GM23338 (cell line): ENCODE measurements at regions not wholly inside any gene's neighbourhood (a gene's known extent, or its start where the extent isn't known, plus 50 kb on each side); places are given as distances from the start of the nearest gene placed in this dataset.

Experiments used
- ATAC-seq: fragments of 200-7000 bp; cut with Tn5 transposase; 3 replicates; pipeline ENCODE4 v1.9.1; 2020
- DNase-seq: peaks from one replicate; pipeline ENCODE4 v3.0.0-alpha.2; 2015; ENCODE audit warnings: low spot score
- H2AFZ ChIP-seq: fragments of 200-600 bp; sonication (generic); 2 replicates; pipeline ENCODE4 v1.8.0; 2016; ENCODE audit warnings: antibody characterized with exemption, mild to moderate bottlenecking, moderate library complexity
- H3F3A ChIP-seq: fragments of 200-600 bp; sonication (generic); replicated peaks from 2 replicates; pipeline ENCODE4 v1.8.0; 2017; ENCODE audit warnings: antibody characterized with exemption, mixed run types, low read depth
- H3K27ac ChIP-seq: fragments of 200-600 bp; sonication (generic); 2 replicates; pipeline ENCODE4 v1.6.1; 2016; ENCODE audit warnings: low read depth
- H3K27me3 ChIP-seq: fragments of 200-600 bp; sonication (generic); 2 replicates; pipeline ENCODE4 v1.8.0; 2016; ENCODE audit warnings: mild to moderate bottlenecking, mixed run types, moderate library complexity; ENCODE audit not compliant: insufficient read depth
- H3K36me3 ChIP-seq: fragments of 200-600 bp; sonication (generic); 2 replicates; pipeline ENCODE4 v1.8.0; 2016; ENCODE audit warnings: mild to moderate bottlenecking; ENCODE audit not compliant: insufficient read depth
- H3K4me1 ChIP-seq: fragments of 200-600 bp; sonication (generic); 2 replicates; pipeline ENCODE4 v1.8.0; 2016; ENCODE audit warnings: mild to moderate bottlenecking, moderate library complexity; ENCODE audit not compliant: insufficient read depth
- H3K4me2 ChIP-seq: fragments of 200-600 bp; sonication (generic); 2 replicates; pipeline ENCODE4 v1.7.1; 2017; ENCODE audit warnings: mixed run types
- H3K4me3 ChIP-seq: fragments of 200-600 bp; sonication (generic); 2 replicates; pipeline ENCODE4 v1.6.1; 2016; ENCODE audit warnings: mixed run types
- H3K79me2 ChIP-seq: fragments of 200-600 bp; sonication (generic); replicated peaks from 2 replicates; pipeline ENCODE4 v1.8.0; 2017; ENCODE audit warnings: mild to moderate bottlenecking; ENCODE audit not compliant: insufficient read depth
- H3K9me2 ChIP-seq: fragments of 200-600 bp; sonication (generic); 2 replicates; pipeline ENCODE4 v1.8.0; 2017; ENCODE audit not compliant: insufficient read depth
- H4K20me1 ChIP-seq: fragments of 200-600 bp; sonication (generic); replicated peaks from 2 replicates; pipeline ENCODE4 v1.8.0; 2017; ENCODE audit warnings: mild to moderate bottlenecking; ENCODE audit not compliant: insufficient read depth
- H3K27ac Mint-ChIP-seq: 2 replicates; pipeline ENCODE4 v1.8.0; 2020; ENCODE audit warnings: inconsistent platforms, mild to moderate bottlenecking, moderate library complexity, mixed read lengths
- H3K27me3 Mint-ChIP-seq: 3 replicates; pipeline ENCODE4 v1.8.0; 2022; ENCODE audit warnings: low read depth, mild to moderate bottlenecking, moderate library complexity, mixed read lengths, inconsistent platforms; ENCODE audit not compliant: insufficient read depth, poor library complexity
- H3K36me3 Mint-ChIP-seq: 3 replicates; pipeline ENCODE4 v1.8.0; 2021; ENCODE audit warnings: low read depth, mild to moderate bottlenecking, inconsistent platforms, moderate library complexity, mixed read lengths
- H3K4me1 Mint-ChIP-seq: 3 replicates; pipeline ENCODE4 v1.8.0; 2020; ENCODE audit warnings: mild to moderate bottlenecking, inconsistent platforms, mixed read lengths
- H3K4me3 Mint-ChIP-seq: 3 replicates; pipeline ENCODE4 v1.8.0; 2021; ENCODE audit warnings: moderate library complexity, mild to moderate bottlenecking, inconsistent platforms, mixed read lengths
- H3K9me3 Mint-ChIP-seq: 3 replicates; pipeline ENCODE4 v1.8.0; 2020; ENCODE audit warnings: moderate library complexity, mild to moderate bottlenecking, inconsistent platforms, mixed read lengths
- CREB1 ChIP-seq: fragments of 250-450 bp; sonication (Bioruptor Pico); IDR thresholded peaks from 2 replicates; pipeline ENCODE4 v1.5.0; 2020; ENCODE audit warnings: low read depth, mild to moderate bottlenecking, moderate library complexity
- EZH2 ChIP-seq: fragments of 200-600 bp; sonication (generic); IDR thresholded peaks from one replicate; pipeline ENCODE4 v1.8.0; 2017; ENCODE audit warnings: antibody characterized with exemption, mild to moderate bottlenecking, low read depth; ENCODE audit not compliant: unreplicated experiment
- EZH2phosphoT487 ChIP-seq: fragments of 200-600 bp; sonication (generic); IDR thresholded peaks from one replicate; pipeline ENCODE4 v1.8.1; 2018; ENCODE audit warnings: antibody characterized with exemption; ENCODE audit not compliant: unreplicated experiment
- JUNB ChIP-seq: IDR thresholded peaks from one replicate; pipeline ENCODE4 v1.6.1; 2016; ENCODE audit warnings: antibody characterized with exemption; ENCODE audit not compliant: unreplicated experiment
- POLR2AphosphoS5 ChIP-seq: IDR thresholded peaks from 2 replicates; pipeline ENCODE4 v1.6.1; 2016; ENCODE audit warnings: antibody characterized with exemption, low read depth
- TF ChIP-seq, protein P1 (sequence below): IDR thresholded peaks from one replicate; pipeline ENCODE4 v1.6.1; 2018; ENCODE audit warnings: antibody characterized with exemption; ENCODE audit not compliant: unreplicated experiment
- TF ChIP-seq, protein P2 (sequence below): IDR thresholded peaks from 2 replicates; pipeline ENCODE4 v1.6.1; 2016; ENCODE audit warnings: antibody characterized with exemption
- TF ChIP-seq, protein P3 (sequence below), 2 experiments: fragments of 200-600 bp in 1 of 2; sonication (generic) in 1 of 2; conservative IDR thresholded peaks; 2 replicates each; pipeline versions ENCODE4 v1.5.1 to v1.6.1; 2016 to 2017; ENCODE audit warnings: antibody characterized with exemption in 2 of 2, low read depth in 2 of 2, mild to moderate bottlenecking in 2 of 2, moderate library complexity in 1 of 2

DNA sequence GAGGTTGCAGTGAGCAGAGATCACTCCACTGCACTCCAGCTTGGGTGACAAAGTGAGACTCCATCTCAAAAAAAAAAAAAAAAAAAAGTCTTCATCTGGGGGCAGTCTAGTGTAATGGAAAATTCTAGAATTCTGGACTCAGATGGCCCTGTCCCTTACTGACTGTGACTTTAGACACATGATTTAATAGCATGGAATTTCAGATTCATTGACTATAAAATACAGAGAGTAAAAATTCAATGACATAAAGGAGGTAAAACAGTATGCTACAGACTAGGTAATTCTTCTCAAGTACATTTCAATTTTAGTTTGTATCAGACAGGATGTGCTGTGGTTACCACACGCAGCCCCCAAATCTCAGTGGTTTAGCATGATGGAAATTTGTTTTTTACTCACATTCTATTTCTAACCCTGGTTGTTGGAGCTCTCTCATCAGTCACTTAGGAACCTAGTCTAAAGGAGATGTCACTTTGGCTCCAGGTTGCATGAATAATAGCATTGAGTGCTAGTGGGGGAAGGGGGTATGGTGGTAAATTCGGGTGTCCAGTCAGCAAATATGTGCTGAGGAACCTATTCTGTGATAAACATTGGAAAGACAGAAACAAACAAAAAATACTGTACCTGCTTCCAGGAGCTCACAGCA is 444.0 kb downstream of the XYLT1 start (continued):
- TF ChIP-seq, protein P1, sequence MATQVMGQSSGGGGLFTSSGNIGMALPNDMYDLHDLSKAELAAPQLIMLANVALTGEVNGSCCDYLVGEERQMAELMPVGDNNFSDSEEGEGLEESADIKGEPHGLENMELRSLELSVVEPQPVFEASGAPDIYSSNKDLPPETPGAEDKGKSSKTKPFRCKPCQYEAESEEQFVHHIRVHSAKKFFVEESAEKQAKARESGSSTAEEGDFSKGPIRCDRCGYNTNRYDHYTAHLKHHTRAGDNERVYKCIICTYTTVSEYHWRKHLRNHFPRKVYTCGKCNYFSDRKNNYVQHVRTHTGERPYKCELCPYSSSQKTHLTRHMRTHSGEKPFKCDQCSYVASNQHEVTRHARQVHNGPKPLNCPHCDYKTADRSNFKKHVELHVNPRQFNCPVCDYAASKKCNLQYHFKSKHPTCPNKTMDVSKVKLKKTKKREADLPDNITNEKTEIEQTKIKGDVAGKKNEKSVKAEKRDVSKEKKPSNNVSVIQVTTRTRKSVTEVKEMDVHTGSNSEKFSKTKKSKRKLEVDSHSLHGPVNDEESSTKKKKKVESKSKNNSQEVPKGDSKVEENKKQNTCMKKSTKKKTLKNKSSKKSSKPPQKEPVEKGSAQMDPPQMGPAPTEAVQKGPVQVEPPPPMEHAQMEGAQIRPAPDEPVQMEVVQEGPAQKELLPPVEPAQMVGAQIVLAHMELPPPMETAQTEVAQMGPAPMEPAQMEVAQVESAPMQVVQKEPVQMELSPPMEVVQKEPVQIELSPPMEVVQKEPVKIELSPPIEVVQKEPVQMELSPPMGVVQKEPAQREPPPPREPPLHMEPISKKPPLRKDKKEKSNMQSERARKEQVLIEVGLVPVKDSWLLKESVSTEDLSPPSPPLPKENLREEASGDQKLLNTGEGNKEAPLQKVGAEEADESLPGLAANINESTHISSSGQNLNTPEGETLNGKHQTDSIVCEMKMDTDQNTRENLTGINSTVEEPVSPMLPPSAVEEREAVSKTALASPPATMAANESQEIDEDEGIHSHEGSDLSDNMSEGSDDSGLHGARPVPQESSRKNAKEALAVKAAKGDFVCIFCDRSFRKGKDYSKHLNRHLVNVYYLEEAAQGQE: no peak
- TF ChIP-seq EZH2phosphoT487 (no peak), EZH2 (no peak), POLR2AphosphoS5 (no peak), JUNB (no peak)

DNA sequence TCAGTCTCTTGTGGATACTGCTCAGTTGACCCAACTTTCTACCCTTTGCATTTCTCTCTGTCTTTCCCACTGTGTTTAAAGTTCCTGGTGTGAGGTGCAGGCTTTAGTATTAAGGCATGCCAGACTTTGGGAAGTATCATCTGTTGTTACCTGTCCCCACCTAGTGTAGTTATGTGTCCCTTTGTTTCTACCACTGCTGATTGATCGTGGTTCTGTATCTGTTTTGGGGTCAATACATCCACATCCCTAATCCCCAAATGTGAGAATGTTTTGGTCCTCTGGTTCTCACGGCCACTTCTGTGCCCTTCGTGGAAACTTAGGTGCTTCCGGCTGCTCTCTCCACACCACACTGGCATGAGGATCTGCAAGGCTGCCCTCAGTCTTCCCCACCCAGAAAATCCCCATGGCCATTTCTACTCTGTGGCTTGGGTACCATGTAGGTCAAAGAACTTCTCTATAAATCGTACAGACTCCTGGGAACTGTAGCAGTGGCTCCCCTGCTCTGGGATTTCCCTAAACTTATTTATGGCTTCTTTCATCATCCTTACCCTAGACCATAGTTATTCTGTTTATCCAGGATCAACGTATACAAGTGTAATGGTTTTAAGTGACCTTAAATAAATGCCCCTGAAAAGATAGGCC is 443.2 kb downstream of the XYLT1 start:
- Histone ChIP-seq H4K20me1 (no peaks in the 10 kb centered on the region), H3K4me1 (no peaks in the 10 kb centered on the region), H3K36me3 (no peaks in the 10 kb centered on the region), H3K27me3 (no peaks in the 10 kb centered on the region), H3K4me3 (no peak overlapping the region), H2AFZ (peak overlapping the region; percentile 38; the same call in 1 of the 2 replicates), H3K79me2 (no peaks in the 10 kb centered on the region), H3K27ac (no peak overlapping the region), H3K9me2 (no peaks in the 10 kb centered on the region), H3F3A (no peaks in the 10 kb centered on the region), H3K4me2 (no peak overlapping the region)
- ATAC-seq (no peak), DNase-seq (no peak)
- Mint-ChIP-seq H3K4me3 (no peak overlapping the region), H3K9me3 (peaks cover 10% of the 10 kb centered on the region; the same call in 2 of the 3 replicates), H3K36me3 (no peaks in the 10 kb centered on the region; the same call in 2 of the 3 replicates), H3K4me1 (peaks cover 5% of the 10 kb centered on the region; the same call in 2 of the 3 replicates), H3K27me3 (no peaks in the 10 kb centered on the region), H3K27ac (no peak overlapping the region)
- TF ChIP-seq, protein P2, sequence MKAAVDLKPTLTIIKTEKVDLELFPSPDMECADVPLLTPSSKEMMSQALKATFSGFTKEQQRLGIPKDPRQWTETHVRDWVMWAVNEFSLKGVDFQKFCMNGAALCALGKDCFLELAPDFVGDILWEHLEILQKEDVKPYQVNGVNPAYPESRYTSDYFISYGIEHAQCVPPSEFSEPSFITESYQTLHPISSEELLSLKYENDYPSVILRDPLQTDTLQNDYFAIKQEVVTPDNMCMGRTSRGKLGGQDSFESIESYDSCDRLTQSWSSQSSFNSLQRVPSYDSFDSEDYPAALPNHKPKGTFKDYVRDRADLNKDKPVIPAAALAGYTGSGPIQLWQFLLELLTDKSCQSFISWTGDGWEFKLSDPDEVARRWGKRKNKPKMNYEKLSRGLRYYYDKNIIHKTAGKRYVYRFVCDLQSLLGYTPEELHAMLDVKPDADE: no peak
- TF ChIP-seq, protein P1: no peak
- TF ChIP-seq EZH2phosphoT487 (no peak), POLR2AphosphoS5 (no peak), EZH2 (no peak), CREB1 (CRISPR knock-in tag) (no peak)
- TF ChIP-seq, protein P3, sequence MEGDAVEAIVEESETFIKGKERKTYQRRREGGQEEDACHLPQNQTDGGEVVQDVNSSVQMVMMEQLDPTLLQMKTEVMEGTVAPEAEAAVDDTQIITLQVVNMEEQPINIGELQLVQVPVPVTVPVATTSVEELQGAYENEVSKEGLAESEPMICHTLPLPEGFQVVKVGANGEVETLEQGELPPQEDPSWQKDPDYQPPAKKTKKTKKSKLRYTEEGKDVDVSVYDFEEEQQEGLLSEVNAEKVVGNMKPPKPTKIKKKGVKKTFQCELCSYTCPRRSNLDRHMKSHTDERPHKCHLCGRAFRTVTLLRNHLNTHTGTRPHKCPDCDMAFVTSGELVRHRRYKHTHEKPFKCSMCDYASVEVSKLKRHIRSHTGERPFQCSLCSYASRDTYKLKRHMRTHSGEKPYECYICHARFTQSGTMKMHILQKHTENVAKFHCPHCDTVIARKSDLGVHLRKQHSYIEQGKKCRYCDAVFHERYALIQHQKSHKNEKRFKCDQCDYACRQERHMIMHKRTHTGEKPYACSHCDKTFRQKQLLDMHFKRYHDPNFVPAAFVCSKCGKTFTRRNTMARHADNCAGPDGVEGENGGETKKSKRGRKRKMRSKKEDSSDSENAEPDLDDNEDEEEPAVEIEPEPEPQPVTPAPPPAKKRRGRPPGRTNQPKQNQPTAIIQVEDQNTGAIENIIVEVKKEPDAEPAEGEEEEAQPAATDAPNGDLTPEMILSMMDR (conservative IDR thresholded peaks at IDR 0.05; ENCODE audit: low read depth in 2 of 2): no peak
